WTC11 (cell line): ENCODE measurements at regions not wholly inside any gene's neighbourhood (a gene's known extent, or its start where the extent isn't known, plus 50 kb on each side); places are given as distances from the start of the nearest gene placed in this dataset.

ENCODE experiments used
- ATF2 ChIP-seq: sonication (generic); formaldehyde crosslinking; IDR thresholded peaks from 2 replicates; pipeline ENCODE4 v1.8.1; 2022; ENCODE audit warnings: low read depth, missing genetic modification reagents, borderline replicate concordance
- CTCF ChIP-seq: fragments of 200-600 bp; IDR thresholded peaks from 2 replicates; pipeline ENCODE4 v1.8.0; 2022; ENCODE audit warnings: antibody characterized with exemption
- SOX15 ChIP-seq: fragments of 250-450 bp; sonication (Bioruptor Pico); IDR thresholded peaks from 2 replicates; pipeline ENCODE4 v1.9.0; 2021; ENCODE audit warnings: mild to moderate bottlenecking
- SP1 ChIP-seq: sonication (generic); formaldehyde crosslinking; conservative IDR thresholded peaks from 2 replicates; pipeline ENCODE4 v1.8.1; 2022; ENCODE audit warnings: missing genetic modification reagents

GRCh38 chr4:34733185-34733941 is 1511.0 kb downstream of the ARAP2 start:
- TF ChIP-seq SOX15 (CRISPR knock-in tag) (no peak), CTCF (no peak), ATF2 (CRISPR knock-in tag) (no peak), SP1 (CRISPR knock-in tag) (no peak)
